ENCODE measurements at regions not wholly inside any gene's neighbourhood (a gene's known extent, or its start where the extent isn't known, plus 50 kb on each side); places are given as distances from the start of the nearest gene placed in this dataset.

DNA sequence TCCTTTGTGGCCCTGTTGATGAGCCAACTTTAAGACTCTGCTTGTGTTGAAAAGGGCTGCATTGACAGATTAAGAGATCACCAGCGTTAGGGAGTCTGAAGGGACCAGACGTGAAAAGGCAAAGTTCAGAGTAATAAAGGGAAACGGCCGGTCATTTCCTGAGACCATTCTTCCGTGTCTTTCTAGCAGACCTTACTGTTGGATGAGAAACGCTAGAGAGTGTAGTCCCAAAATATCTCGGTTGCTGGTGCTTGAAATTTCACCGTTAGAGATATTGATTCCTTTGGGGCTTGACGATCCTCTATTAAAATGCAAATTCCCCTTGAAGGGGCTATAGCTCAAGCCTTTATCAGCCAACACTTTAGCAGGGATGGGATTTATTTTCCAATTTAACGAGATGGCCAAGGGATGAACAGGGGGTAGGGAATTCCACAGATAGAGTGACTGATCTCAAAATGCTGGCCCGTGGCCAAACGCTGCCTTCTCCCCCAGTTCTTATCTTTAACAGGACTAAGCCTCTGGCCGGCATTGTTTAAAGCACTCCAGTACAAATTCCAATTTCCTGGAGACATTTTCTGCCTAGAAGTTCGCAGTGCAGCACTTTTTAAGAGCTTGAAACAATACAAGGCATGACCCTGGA lies 250.4 kb downstream of the TJP1 start:
- no peak for TF ChIP-seq EZH2 (IDR thresholded peaks at IDR 0.05; ENCODE audit: low read depth, low read length, severe bottlenecking)
- TF ChIP-seq, protein P1, sequence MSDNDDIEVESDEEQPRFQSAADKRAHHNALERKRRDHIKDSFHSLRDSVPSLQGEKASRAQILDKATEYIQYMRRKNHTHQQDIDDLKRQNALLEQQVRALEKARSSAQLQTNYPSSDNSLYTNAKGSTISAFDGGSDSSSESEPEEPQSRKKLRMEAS (IDR thresholded peaks at IDR 0.05), result no peak
- TF ChIP-seq, protein P2, sequence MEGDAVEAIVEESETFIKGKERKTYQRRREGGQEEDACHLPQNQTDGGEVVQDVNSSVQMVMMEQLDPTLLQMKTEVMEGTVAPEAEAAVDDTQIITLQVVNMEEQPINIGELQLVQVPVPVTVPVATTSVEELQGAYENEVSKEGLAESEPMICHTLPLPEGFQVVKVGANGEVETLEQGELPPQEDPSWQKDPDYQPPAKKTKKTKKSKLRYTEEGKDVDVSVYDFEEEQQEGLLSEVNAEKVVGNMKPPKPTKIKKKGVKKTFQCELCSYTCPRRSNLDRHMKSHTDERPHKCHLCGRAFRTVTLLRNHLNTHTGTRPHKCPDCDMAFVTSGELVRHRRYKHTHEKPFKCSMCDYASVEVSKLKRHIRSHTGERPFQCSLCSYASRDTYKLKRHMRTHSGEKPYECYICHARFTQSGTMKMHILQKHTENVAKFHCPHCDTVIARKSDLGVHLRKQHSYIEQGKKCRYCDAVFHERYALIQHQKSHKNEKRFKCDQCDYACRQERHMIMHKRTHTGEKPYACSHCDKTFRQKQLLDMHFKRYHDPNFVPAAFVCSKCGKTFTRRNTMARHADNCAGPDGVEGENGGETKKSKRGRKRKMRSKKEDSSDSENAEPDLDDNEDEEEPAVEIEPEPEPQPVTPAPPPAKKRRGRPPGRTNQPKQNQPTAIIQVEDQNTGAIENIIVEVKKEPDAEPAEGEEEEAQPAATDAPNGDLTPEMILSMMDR (IDR thresholded peaks at IDR 0.05; ENCODE audit: control extremely low read depth in 1 of 3, insufficient read depth in 1 of 3, low read depth in 1 of 3, low read length in 3 of 3), result no peak
- TF ChIP-seq YY1 (IDR thresholded peaks at IDR 0.05; ENCODE audit: low read depth, low read length), result no peak
- TF ChIP-seq, protein P3, sequence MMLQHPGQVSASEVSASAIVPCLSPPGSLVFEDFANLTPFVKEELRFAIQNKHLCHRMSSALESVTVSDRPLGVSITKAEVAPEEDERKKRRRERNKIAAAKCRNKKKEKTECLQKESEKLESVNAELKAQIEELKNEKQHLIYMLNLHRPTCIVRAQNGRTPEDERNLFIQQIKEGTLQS (IDR thresholded peaks at IDR 0.05; ENCODE audit: insufficient read depth, low read depth, low read length), result no peak
- no peak for TF ChIP-seq POLR2A (IDR thresholded peaks at IDR 0.05; ENCODE audit: control extremely low read depth in 1 of 2, low read depth in 2 of 2, low read length in 2 of 2)
- no peak for TF ChIP-seq NANOG (IDR thresholded peaks at IDR 0.05; ENCODE audit: insufficient read depth, low read depth, low read length, poor library complexity, severe bottlenecking)
- no peak for TF ChIP-seq EP300 (IDR thresholded peaks at IDR 0.05; ENCODE audit: borderline replicate concordance in 1 of 2, low read depth in 2 of 2, low read length in 2 of 2)
- no peak for TF ChIP-seq GABPA (IDR thresholded peaks at IDR 0.05; ENCODE audit: borderline replicate concordance, insufficient read depth, low read length)
- TF ChIP-seq RNF2 (IDR thresholded peaks at IDR 0.05; ENCODE audit: borderline replicate concordance, low read depth, low read length, missing control alignments, poor library complexity, severe bottlenecking), result no peak

Data from H1 (cell line).